ENCODE measurements at regions not wholly inside any gene's neighbourhood (a gene's known extent, or its start where the extent isn't known, plus 50 kb on each side); places are given as distances from the start of the nearest gene placed in this dataset.
"Not testable (repeated sequence)": the region's sequence is repeated elsewhere in the genome, so short reads cannot be mapped to it uniquely, and the experiment has no call there.

GRCh38 chr2:215861607-215862350 lies 151.6 kb downstream of the MREG start:
- no peak for DNase-seq

GRCh38 chr2:215856080-215856479 lies 157.3 kb downstream of the MREG start:
- no peak for DNase-seq

- DNase-seq, result not testable (repeated sequence)
Observed at GRCh38 chr2:215855308-215855707, 158.0 kb downstream of the MREG start.

- DNase-seq, result no peak
Observed at GRCh38 chr2:215854008-215854407, 159.3 kb downstream of the MREG start.

- no peak for DNase-seq
Observed at GRCh38 chr2:215851696-215852095, 161.7 kb downstream of the MREG start.

GRCh38 chr2:215851082-215851481 lies 162.3 kb downstream of the MREG start:
- no peak for DNase-seq

- no peak for DNase-seq
Observed at GRCh38 chr2:215850380-215850779, 163.0 kb downstream of the MREG start.

- no peak for DNase-seq
Observed at GRCh38 chr2:215849771-215850170, 163.6 kb downstream of the MREG start.

- DNase-seq, result no peak
Observed at GRCh38 chr2:215848698-215849097, 164.7 kb downstream of the MREG start.

GRCh38 chr2:215848146-215848545 lies 165.2 kb downstream of the MREG start:
- no peak for DNase-seq

GRCh38 chr2:215847718-215848117 lies 165.6 kb downstream of the MREG start:
- no peak for DNase-seq

GRCh38 chr2:215847056-215847455 lies 166.3 kb downstream of the MREG start:
- DNase-seq, result no peak

GRCh38 chr2:215845839-215846586 lies 167.3 kb downstream of the MREG start:
- no peak for DNase-seq

- DNase-seq, result peak; percentile 36
Observed at GRCh38 chr2:215843579-215843978, 169.8 kb downstream of the MREG start.

GRCh38 chr2:215841175-215841816 lies 172.1 kb downstream of the MREG start:
- DNase-seq, result no peak

GRCh38 chr2:215839816-215840215 lies 173.5 kb downstream of the MREG start:
- DNase-seq, result peak; percentile 2

- no peak for DNase-seq
Observed at GRCh38 chr2:215839309-215839708, 174.0 kb downstream of the MREG start.

GRCh38 chr2:215836881-215837280 lies 176.5 kb downstream of the MREG start:
- DNase-seq, result no peak

GRCh38 chr2:215835657-215836056 lies 177.7 kb downstream of the MREG start:
- no peak for DNase-seq

- no peak for DNase-seq
Observed at GRCh38 chr2:215835231-215835630, 178.1 kb downstream of the MREG start.

- peak; percentile 83 for DNase-seq
Observed at GRCh38 chr2:215833531-215834162, 179.7 kb downstream of the MREG start.

- DNase-seq, result no peak
Observed at GRCh38 chr2:215832791-215833190, 180.6 kb downstream of the MREG start.

- no peak for DNase-seq
Observed at GRCh38 chr2:215831296-215831913, 181.9 kb downstream of the MREG start.

All from DMS53 (cell line).